GM12878 (cell line): ENCODE measurements at regions not wholly inside any gene's neighbourhood (a gene's known extent, or its start where the extent isn't known, plus 50 kb on each side); places are given as distances from the start of the nearest gene placed in this dataset.

ENCODE experiments used
- HDAC2 ChIP-seq: fragments of 200-600 bp; sonication (generic); IDR thresholded peaks from 2 replicates; pipeline ENCODE4 v1.6.1; 2017
- KLF5 ChIP-seq: fragments of 450-650 bp; IDR thresholded peaks from 2 replicates; pipeline ENCODE4 v1.6.1; 2014; ENCODE audit warnings: mild to moderate bottlenecking; ENCODE audit not compliant: partially characterized antibody
- MAX ChIP-seq: IDR thresholded peaks from 2 replicates; pipeline ENCODE4 v1.6.1; 2012; ENCODE audit warnings: low read depth, low read length, improper control_type of control experiment

GRCh38 chr5:42057254-42057690 is 132.2 kb downstream of the FBXO4 start:
- TF ChIP-seq HDAC2 (no peak), KLF5 (no peak), MAX (no peak)
